H1 (cell line): ENCODE measurements at regions not wholly inside any gene's neighbourhood (a gene's known extent, or its start where the extent isn't known, plus 50 kb on each side); places are given as distances from the start of the nearest gene placed in this dataset.

Source experiments
- CTCF ChIA-PET: fragments of 300-600 bp; sonication (Branson Sonifier 250); formaldehyde crosslinking; loops from one replicate; lab custom pipeline; 2021; ENCODE audit not compliant: partially characterized antibody; lab: Charles Lee
- POLR2A ChIA-PET: fragments of 300-600 bp; sonication (Branson Sonifier 250); formaldehyde crosslinking; loops from one replicate; lab custom pipeline; 2021; ENCODE audit warnings: inconsistent platforms; ENCODE audit not compliant: partially characterized antibody; lab: Charles Lee
- DNase-seq, 2 experiments: peaks; one replicate each; pipeline versions ENCODE4 v3.0.0 to v3.0.0-alpha.2; 2010 to 2022; ENCODE audit warnings: low spot score in 2 of 2, low read depth in 1 of 2, mixed read lengths in 1 of 2
- FAIRE-seq: peaks from 2 replicates; lab custom pipeline; 2011; peaks lifted over from hg19 to GRCh38; lab: Jason Lieb, UNC
- H2AFZ ChIP-seq: 2 replicates; pipeline ENCODE4 v1.8.1; 2012; ENCODE audit warnings: low read length, inconsistent platforms
- H2AK5ac ChIP-seq: 2 replicates; pipeline ENCODE4 v1.6.1; 2013; ENCODE audit warnings: low read depth, low read length
- H2BK120ac ChIP-seq: replicated peaks from 2 replicates; pipeline ENCODE3; 2013; ENCODE audit warnings: low read depth, low read length, inconsistent platforms
- H2BK12ac ChIP-seq: 2 replicates; pipeline ENCODE4 v1.6.1; 2013; ENCODE audit warnings: low read depth, low read length
- H2BK15ac ChIP-seq: 2 replicates; pipeline ENCODE4 v1.6.1; 2013; ENCODE audit warnings: low read length
- H2BK20ac ChIP-seq: 2 replicates; pipeline ENCODE4 v1.6.1; 2013; ENCODE audit warnings: low read length
- H2BK5ac ChIP-seq: 2 replicates; pipeline ENCODE4 v1.6.1; 2013; ENCODE audit warnings: low read depth, low read length
- H3K14ac ChIP-seq: 2 replicates; pipeline ENCODE4 v1.6.1; 2013; ENCODE audit warnings: inconsistent platforms; ENCODE audit not compliant: insufficient read length
- H3K18ac ChIP-seq: 2 replicates; pipeline ENCODE4 v1.6.1; 2013; ENCODE audit warnings: low read length; ENCODE audit errors: extremely low read depth
- H3K23ac ChIP-seq: 2 replicates; pipeline ENCODE4 v1.6.1; 2013; ENCODE audit warnings: inconsistent platforms; ENCODE audit not compliant: insufficient read length
- H3K23me2 ChIP-seq: 2 replicates; pipeline ENCODE4 v1.6.1; 2013; ENCODE audit warnings: low read depth, low read length
- H3K27ac ChIP-seq: 2 replicates; pipeline ENCODE4 v1.6.1; 2011; ENCODE audit warnings: low read depth, low read length, inconsistent platforms
- H3K27me3 ChIP-seq, 4 experiments: replicated peaks in 1 of 4; 1 replicate in 1 of 4; 2 replicates in 3 of 4; pipeline versions ENCODE4 v1.6.1 to v1.8.1; 2011 to 2013; ENCODE audit warnings: low read length in 3 of 4, mild to moderate bottlenecking in 3 of 4, inconsistent platforms in 2 of 4, mixed read lengths in 2 of 4, moderate library complexity in 1 of 4; ENCODE audit not compliant: control insufficient read depth in 3 of 4, insufficient read depth in 3 of 4; ENCODE audit errors: extremely low read depth in 1 of 4
- H3K36me3 ChIP-seq, 4 experiments: 2 replicates each; pipeline versions ENCODE4 v1.6.1 to v1.8.1; 2011 to 2013; ENCODE audit warnings: mild to moderate bottlenecking in 4 of 4, low read length in 3 of 4, moderate library complexity in 2 of 4, control low read depth in 1 of 4, inconsistent platforms in 1 of 4; ENCODE audit not compliant: insufficient read depth in 4 of 4, control insufficient read depth in 2 of 4
- H3K4ac ChIP-seq: replicated peaks from 2 replicates; pipeline ENCODE3; 2013; ENCODE audit warnings: low read length, low read depth, mixed read lengths, inconsistent platforms; ENCODE audit not compliant: insufficient read length
- H3K4me1 ChIP-seq, 4 experiments: replicated peaks in 1 of 4; 1 replicate in 1 of 4; 2 replicates in 3 of 4; pipeline versions ENCODE4 v1.6.1 to v1.8.1; 2011 to 2013; ENCODE audit warnings: low read length in 3 of 4, inconsistent platforms in 2 of 4, mixed read lengths in 1 of 4; ENCODE audit not compliant: insufficient read depth in 4 of 4, control insufficient read depth in 3 of 4
- H3K4me2 ChIP-seq, 2 experiments: 2 replicates each; pipeline versions ENCODE4 v1.6.1 to v1.8.1; 2011 to 2013; ENCODE audit warnings: low read depth in 2 of 2, low read length in 2 of 2, control low read depth in 1 of 2, inconsistent platforms in 1 of 2, mild to moderate bottlenecking in 1 of 2; ENCODE audit not compliant: insufficient read depth in 1 of 2
- H3K4me3 ChIP-seq, 4 experiments: fragments of 200-600, 300-600 bp in 1 of 4; sonication (generic), shearing (Covaris generic), sonication (Bioruptor Twin) in 1 of 4; 2 replicates each; pipeline versions ENCODE4 v1.5.1 to v1.8.1; 2011 to 2016; ENCODE audit warnings: low read length in 4 of 4, low read depth in 3 of 4, control low read depth in 2 of 4, inconsistent platforms in 2 of 4, mild to moderate bottlenecking in 2 of 4, mixed read lengths in 1 of 4, moderate library complexity in 1 of 4; ENCODE audit not compliant: insufficient read depth in 2 of 4; ENCODE audit errors: extremely low read depth in 1 of 4
- H3K56ac ChIP-seq: replicated peaks from 2 replicates; pipeline ENCODE3; 2013; ENCODE audit warnings: low read depth, mild to moderate bottlenecking, mixed read lengths, low read length, inconsistent platforms; ENCODE audit not compliant: insufficient read length
- H3K79me1 ChIP-seq: 2 replicates; pipeline ENCODE4 v1.6.1; 2013; ENCODE audit warnings: low read depth, low read length, control low read depth
- H3K79me2 ChIP-seq, 2 experiments: 2 replicates each; pipeline versions ENCODE4 v1.6.1 to v1.8.1; 2012 to 2013; ENCODE audit warnings: low read length in 2 of 2, mild to moderate bottlenecking in 2 of 2, inconsistent platforms in 1 of 2; ENCODE audit not compliant: insufficient read depth in 2 of 2, control insufficient read depth in 1 of 2
- H3K9ac ChIP-seq, 4 experiments: replicated peaks in 1 of 4; 1 replicate in 1 of 4; 2 replicates in 3 of 4; pipeline versions ENCODE4 v1.6.1 to v1.8.1; 2011 to 2013; ENCODE audit warnings: low read depth in 3 of 4, low read length in 3 of 4, control low read depth in 2 of 4, mild to moderate bottlenecking in 2 of 4, moderate library complexity in 2 of 4, inconsistent platforms in 1 of 4; ENCODE audit errors: extremely low read depth in 1 of 4
- H3K9me3 ChIP-seq, 2 experiments: 2 replicates each; pipeline versions ENCODE4 v1.6.1 to v1.8.1; 2012 to 2013; ENCODE audit warnings: mild to moderate bottlenecking in 2 of 2, moderate library complexity in 2 of 2, control low read depth in 1 of 2, inconsistent platforms in 1 of 2, low read depth in 1 of 2, low read length in 1 of 2, mixed read lengths in 1 of 2; ENCODE audit not compliant: insufficient read depth in 2 of 2
- H4K20me1 ChIP-seq, 2 experiments: replicated peaks in 1 of 2; 2 replicates each; pipeline versions ENCODE3 to v1.8.1; 2011 to 2013; ENCODE audit warnings: inconsistent platforms in 2 of 2, low read length in 2 of 2, mild to moderate bottlenecking in 1 of 2; ENCODE audit not compliant: insufficient read depth in 2 of 2, control insufficient read depth in 1 of 2
- H4K5ac ChIP-seq: 2 replicates; pipeline ENCODE4 v1.6.1; 2013; ENCODE audit warnings: low read length, low read depth, mixed read lengths, inconsistent platforms; ENCODE audit not compliant: insufficient read length
- H4K8ac ChIP-seq: 2 replicates; pipeline ENCODE4 v1.8.0; 2013; ENCODE audit warnings: mild to moderate bottlenecking, moderate library complexity, low read length, inconsistent platforms; ENCODE audit not compliant: insufficient read depth; ENCODE audit errors: extremely low read depth
- H4K91ac ChIP-seq: replicated peaks from 2 replicates; pipeline ENCODE3; 2013; ENCODE audit warnings: low read length, mixed read lengths, inconsistent platforms; ENCODE audit not compliant: insufficient read length
- BCL11A ChIP-seq, 2 experiments: IDR thresholded peaks; one replicate each; pipeline ENCODE4 v1.6.1; 2011; ENCODE audit warnings: low read depth in 2 of 2, low read length in 2 of 2, mild to moderate bottlenecking in 2 of 2
- TBP ChIP-seq: IDR thresholded peaks from 2 replicates; pipeline ENCODE4 v1.6.1; 2011; ENCODE audit warnings: low read depth, low read length, improper control_type of control experiment
- WGBS, 2 experiments: shearing (Covaris generic) in 1 of 2; methylation state at CpG; one replicate each; pipeline versions ENCODE4 v1.1.6 to v1.1.7; 2013 to 2015; ENCODE audit warnings: low lambda C conversion rate in 2 of 2, mixed read lengths in 2 of 2, inconsistent platforms in 1 of 2, low coverage in 1 of 2, missing lambda C conversion rate in 1 of 2; ENCODE audit not compliant: insufficient replicate concordance in 2 of 2, insufficient coverage in 1 of 2, insufficient read length in 1 of 2; ENCODE audit errors: extremely low coverage in 1 of 2, missing lambda C conversion rate in 1 of 2; 5-methylcytosine and 5-hydroxymethylcytosine counted together

DNA sequence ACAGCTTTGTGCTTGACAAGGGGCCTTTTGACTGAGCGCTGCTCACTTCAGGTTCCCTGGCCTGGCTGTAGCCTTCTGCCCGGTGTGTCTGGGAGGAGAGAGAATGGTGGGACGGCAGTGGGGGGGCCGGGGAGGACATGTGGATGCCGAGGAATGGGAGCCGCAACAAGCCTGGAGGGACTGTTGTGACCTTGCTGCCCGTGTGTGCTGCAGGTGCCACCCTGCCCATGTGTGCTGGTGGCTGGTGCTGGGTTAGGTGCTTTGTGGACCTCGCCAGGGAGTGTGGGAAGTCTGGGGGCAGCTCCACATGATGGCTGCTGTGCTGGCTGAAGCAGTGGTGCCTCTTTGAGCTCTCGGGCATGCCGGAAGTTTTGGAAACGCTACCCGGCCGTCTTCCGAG is 132.1 kb downstream of the LAT start:
- H3K79me1 ChIP-seq, result no peaks in the 10 kb centered on the region
- H3K4ac ChIP-seq, result no peak overlapping the region
- H2AK5ac ChIP-seq, result no peak overlapping the region
- H4K91ac ChIP-seq, result no peak overlapping the region
- H3K56ac ChIP-seq, result no peak overlapping the region
- 89% methylated on average over 11 of the region's 14 CpGs; no CpG with 5 or more reads in 1 of the 2 experiments for WGBS, 2 experiments
- no peak overlapping the region for H4K5ac ChIP-seq
- H3K27ac ChIP-seq, result no peak overlapping the region
- no peak overlapping the region for H2BK120ac ChIP-seq
- FAIRE-seq (no peak), DNase-seq (no peak)
- H2BK20ac ChIP-seq, result no peak overlapping the region
- CTCF ChIA-PET, result interaction anchor here (0.5 to 0.6 kb wide), 2 partner anchors 25 to 199 kb away, joined by 3 read pairs; no protein-coding TSS in a partner anchor
- no peaks in the 10 kb centered on the region for H4K20me1 ChIP-seq
- no peak overlapping the region for H3K14ac ChIP-seq
- H3K4me3 ChIP-seq, result no peak overlapping the region
- no peak overlapping the region for H3K18ac ChIP-seq
- H4K8ac ChIP-seq, result no peak overlapping the region
- POLR2A ChIA-PET, result no interaction called here
- H3K9ac ChIP-seq, result no peak overlapping the region
- H2AFZ ChIP-seq, result no peak overlapping the region
- no peak overlapping the region for H2BK12ac ChIP-seq
- no peak overlapping the region for H2BK15ac ChIP-seq
- H3K9me3 ChIP-seq, result no peaks in the 10 kb centered on the region
- no peak overlapping the region for H3K4me2 ChIP-seq
- peaks cover 0 to 6% (median 4%) of the 10 kb centered on the region in 4 experiments; a peak in 2 of 7 replicates for H3K4me1 ChIP-seq
- no peaks in the 10 kb centered on the region for H3K79me2 ChIP-seq
- H3K27me3 ChIP-seq, result no peaks in the 10 kb centered on the region; a peak in 1 of 7 replicates
- H3K36me3 ChIP-seq, result no peaks in the 10 kb centered on the region
- no peaks in the 10 kb centered on the region for H3K23me2 ChIP-seq
- no peak overlapping the region for H3K23ac ChIP-seq
- no peak overlapping the region for H2BK5ac ChIP-seq
- TF ChIP-seq BCL11A (IDR thresholded peaks at IDR 0.05; ENCODE audit: low read depth in 2 of 2, low read length in 2 of 2) (no peak), TBP (no peak)
